GM12873 (cell line): ENCODE measurements at regions not wholly inside any gene's neighbourhood (a gene's known extent, or its start where the extent isn't known, plus 50 kb on each side); places are given as distances from the start of the nearest gene placed in this dataset.

Experiments
- TF ChIP-seq, protein P1 (sequence below): IDR thresholded peaks from 2 replicates; pipeline ENCODE4 v1.5.1; 2012; ENCODE audit warnings: low read depth, mild to moderate bottlenecking, moderate library complexity, low read length, control low read depth; ENCODE audit not compliant: insufficient read depth; ENCODE audit errors: missing control alignments

DNA sequence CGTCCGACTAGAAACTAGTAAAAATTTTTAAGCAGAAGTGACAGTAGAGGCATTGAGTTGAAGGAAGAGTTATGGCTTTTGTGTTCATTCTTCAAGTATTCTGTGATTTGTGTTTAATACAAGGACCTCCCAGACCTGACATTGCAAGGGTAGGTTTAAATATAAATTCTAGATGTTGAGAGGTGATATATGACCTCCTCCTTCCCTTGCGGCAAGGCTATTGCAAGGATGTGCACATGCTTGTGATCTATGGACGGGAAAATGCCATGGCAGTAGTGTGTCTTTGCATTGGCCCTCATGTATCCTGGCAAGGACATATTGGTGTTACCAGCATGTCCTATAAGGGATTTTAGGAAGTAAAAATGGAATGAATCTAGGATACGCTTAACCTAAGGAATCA, 143.5 kb downstream of the NEDD1 start:
- TF ChIP-seq, protein P1, sequence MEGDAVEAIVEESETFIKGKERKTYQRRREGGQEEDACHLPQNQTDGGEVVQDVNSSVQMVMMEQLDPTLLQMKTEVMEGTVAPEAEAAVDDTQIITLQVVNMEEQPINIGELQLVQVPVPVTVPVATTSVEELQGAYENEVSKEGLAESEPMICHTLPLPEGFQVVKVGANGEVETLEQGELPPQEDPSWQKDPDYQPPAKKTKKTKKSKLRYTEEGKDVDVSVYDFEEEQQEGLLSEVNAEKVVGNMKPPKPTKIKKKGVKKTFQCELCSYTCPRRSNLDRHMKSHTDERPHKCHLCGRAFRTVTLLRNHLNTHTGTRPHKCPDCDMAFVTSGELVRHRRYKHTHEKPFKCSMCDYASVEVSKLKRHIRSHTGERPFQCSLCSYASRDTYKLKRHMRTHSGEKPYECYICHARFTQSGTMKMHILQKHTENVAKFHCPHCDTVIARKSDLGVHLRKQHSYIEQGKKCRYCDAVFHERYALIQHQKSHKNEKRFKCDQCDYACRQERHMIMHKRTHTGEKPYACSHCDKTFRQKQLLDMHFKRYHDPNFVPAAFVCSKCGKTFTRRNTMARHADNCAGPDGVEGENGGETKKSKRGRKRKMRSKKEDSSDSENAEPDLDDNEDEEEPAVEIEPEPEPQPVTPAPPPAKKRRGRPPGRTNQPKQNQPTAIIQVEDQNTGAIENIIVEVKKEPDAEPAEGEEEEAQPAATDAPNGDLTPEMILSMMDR = no peak

DNA sequence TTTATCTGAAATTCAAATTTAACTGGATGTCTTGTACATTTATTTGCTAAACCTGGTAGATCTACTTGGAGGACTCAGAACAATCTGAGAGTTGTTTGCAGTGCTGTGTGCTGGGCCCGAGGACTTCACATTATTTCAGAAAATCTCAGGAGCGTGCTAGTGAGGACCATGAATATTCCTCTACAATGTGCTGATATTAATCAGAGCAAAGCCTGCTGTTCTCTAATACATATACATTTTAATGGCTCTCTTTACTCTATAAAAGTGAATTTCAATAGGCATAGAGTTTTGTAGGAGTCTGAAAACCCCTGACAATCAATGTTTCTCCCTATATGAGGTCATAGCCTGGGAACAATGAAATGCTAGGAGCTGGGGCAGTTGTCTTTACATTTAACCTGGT, 144.3 kb downstream of the NEDD1 start:
- TF ChIP-seq, protein P1 = no peak

DNA sequence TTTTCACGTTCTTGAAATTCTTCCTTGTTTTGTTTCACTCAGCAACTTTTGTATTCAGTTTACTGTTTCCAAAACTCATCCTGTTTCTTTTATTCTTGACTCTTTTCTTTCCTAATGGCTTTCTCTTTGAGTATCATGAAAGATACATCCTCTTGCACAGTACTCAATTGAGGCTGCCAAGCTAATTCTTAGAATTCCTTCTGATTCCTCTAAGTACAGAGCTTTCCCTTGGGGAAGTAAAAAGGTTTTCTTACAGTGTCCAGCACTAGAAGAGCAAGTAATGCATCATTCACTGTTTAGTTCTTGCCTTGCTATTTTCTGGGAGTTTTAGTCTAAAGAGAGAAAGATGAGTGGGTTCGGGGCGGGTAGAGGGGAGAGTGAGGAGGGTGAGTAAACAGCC, 154.1 kb downstream of the NEDD1 start:
- TF ChIP-seq, protein P1 = no peak

DNA sequence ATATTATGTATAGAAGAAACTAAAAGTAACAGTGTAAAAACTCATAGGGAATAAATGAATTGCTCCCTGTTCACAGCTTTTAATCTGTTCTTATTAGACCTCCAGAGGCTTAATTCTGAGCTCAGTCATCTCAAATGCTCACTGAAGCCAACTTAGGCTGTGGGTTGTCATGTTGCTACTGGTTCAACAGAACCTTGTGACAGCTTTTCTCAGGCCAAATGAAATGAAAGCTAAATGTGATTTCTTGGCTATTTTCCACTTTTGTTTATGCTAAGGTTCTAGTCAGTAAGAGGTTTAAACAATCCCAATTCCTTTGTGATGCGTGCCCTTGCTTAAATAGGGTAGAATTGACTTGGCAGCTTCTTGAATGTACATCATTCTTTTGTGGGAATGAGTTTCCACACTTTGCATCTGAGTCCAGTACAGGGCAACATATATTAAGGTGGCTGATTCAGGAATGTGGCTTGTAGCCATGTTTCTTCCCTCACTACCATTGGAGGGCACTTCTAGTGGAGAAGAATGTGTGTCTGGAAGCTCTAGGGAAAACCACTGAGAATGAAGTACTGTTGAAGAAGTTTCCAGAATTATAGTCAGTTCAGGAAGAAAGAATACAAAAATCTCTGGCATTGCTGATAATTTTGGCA, 156.4 kb downstream of the NEDD1 start:
- TF ChIP-seq, protein P1 = no peak

DNA sequence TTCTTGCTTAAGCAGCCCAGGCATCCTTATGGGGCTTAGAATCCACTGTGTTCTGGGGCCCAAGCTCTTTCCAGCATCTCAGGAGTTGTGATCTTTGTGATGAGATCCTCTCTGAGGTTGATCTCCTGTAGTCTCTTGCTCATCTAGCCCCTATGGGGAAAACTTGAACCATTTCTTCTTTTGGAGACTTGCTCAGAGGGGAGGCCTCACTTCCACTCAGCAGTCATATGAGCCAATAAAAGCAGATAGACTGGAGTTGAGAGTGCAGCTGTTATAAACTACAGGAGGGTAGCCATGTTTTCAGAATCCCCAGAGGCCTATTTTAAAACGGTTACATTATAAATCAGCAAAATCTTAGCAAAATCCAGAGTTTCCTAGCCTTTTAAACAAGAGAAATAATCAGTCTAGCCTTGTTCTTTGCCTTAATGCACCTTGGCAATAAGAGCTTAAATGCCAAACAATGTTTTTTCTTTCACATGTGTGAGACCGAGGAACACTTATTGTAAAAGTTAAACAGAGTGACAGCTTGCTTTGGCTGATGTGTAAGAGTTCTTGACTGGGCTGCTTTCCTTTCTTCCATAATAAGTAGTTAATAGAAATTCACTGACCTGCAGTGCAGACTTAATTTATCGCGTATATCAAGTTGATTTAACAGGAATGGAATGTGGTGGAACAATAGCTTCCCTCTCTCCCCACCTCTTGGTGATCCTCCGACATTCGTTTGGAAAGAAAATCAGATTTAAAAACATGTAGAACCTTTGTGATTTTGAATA, 168.3 kb downstream of the NEDD1 start:
- TF ChIP-seq, protein P1 = no peak

DNA sequence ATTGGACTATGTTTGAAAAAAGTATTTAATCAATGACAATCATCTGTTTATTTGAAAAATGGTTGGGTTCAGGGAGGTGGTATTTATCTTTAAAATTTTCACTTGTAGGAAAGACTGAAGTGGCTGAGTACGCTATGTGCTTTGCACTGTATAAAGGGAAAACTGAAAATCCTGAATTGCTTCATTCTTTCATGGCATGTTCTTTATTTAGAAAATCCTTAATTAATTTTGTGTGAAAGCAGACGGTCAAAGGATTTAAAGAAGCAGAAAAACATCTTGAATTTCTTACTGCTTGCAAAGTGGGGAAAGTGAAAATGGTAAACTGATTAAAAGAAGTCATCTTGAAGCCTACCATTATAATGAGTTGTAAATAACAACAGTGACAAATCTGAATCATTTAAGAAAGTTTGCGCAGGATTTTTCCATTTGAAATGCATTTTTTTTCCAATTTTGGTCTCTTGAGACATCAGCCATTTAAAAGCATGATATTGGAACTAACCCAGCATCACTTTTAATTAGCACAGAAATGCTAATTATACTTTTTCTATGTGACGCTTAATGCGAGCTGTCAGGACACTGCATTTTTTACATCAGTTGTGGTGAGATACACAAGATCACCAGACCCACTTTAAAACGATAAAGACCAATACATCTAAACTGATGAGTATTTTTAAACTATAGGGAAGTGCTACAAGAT, 169.0 kb downstream of the NEDD1 start:
- TF ChIP-seq, protein P1 = no peak

DNA sequence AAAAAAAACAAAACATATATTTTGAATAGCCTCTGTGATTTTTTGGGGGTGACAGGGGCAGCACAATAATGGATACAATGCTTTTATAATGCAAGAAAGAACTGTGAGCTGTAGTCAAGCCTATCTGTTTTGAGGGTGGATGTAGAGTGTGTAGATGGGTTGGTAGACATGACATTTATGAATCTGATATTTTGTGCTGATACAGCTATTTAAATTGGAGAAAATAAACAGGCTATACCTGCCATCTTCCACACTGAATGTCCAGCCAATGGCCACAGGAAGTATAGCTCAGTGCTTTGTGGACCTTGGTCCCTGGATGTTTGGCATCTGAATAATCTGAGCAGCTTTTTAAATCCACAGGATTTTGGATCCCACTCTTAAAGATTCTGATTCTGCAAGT, 175.0 kb downstream of the NEDD1 start:
- TF ChIP-seq, protein P1 = no peak
